HepG2 (cell line): ENCODE measurements at regions not wholly inside any gene's neighbourhood (a gene's known extent, or its start where the extent isn't known, plus 50 kb on each side); places are given as distances from the start of the nearest gene placed in this dataset.

Experiments used
- ATAC-seq: fragments of 200-7000 bp; cut with Tn5 transposase; 3 replicates; pipeline ENCODE4 v1.9.1; 2020; ENCODE audit warnings: mild to moderate bottlenecking, moderate library complexity
- BruUV-seq: library from RNA; stranded (reverse); fragments of 400-500 nt; replicated peaks from 2 replicates; lab custom pipeline; 2021; lab: Mats Ljungman, UMichigan
- CTCF ChIA-PET: fragments of 300-600 bp; formaldehyde crosslinking; extraction: SDS; loops from one replicate; lab custom pipeline; 2021; ENCODE audit warnings: low total read pairs, inconsistent platforms, low intra/inter-chr PET ratio; lab: Yijun Ruan, JAX
- POLR2A ChIA-PET: fragments of 350-600 bp; sonication (Branson Sonifier 250); formaldehyde crosslinking; loops from one replicate; lab custom pipeline; 2020; ENCODE audit warnings: antibody characterized with exemption, inconsistent platforms; lab: Yijun Ruan, JAX
- DNase-seq: peaks from one replicate; pipeline ENCODE4 v3.0.0-alpha.2; 2015; ENCODE audit warnings: low spot score
- FAIRE-seq: peaks from 3 replicates; lab custom pipeline; 2011; peaks lifted over from hg19 to GRCh38; lab: Jason Lieb, UNC
- H2AFZ ChIP-seq: one replicate; pipeline ENCODE4 v1.6.1; 2011; ENCODE audit warnings: low read length, inconsistent platforms
- H3K27ac ChIP-seq: fragments of 300-600 bp; 3 replicates; pipeline ENCODE4 v1.8.0; 2011; ENCODE audit warnings: mixed run types, mild to moderate bottlenecking, mixed read lengths, low read length, inconsistent platforms; ENCODE audit not compliant: insufficient read depth; ENCODE audit errors: extremely low read length
- H3K27me3 ChIP-seq, 2 experiments: fragments of 200-600 bp in 1 of 2; 2 replicates in 1 of 2; 3 replicates in 1 of 2; pipeline versions ENCODE4 v1.6.0 to v1.8.0; 2011; ENCODE audit warnings: low read length in 2 of 2, mild to moderate bottlenecking in 2 of 2, moderate library complexity in 2 of 2, inconsistent platforms in 1 of 2; ENCODE audit not compliant: insufficient read depth in 2 of 2, control insufficient read depth in 1 of 2
- H3K36me3 ChIP-seq, 2 experiments: fragments of 200-600 bp in 1 of 2; replicated peaks in 1 of 2; 2 replicates in 1 of 2; 3 replicates in 1 of 2; pipeline versions ENCODE4 v1.5.1 to v1.8.0; 2011; ENCODE audit warnings: low read length in 2 of 2, inconsistent platforms in 1 of 2; ENCODE audit not compliant: insufficient read depth in 2 of 2, control insufficient read depth in 1 of 2
- H3K4me1 ChIP-seq: 2 replicates; pipeline ENCODE4 v1.5.1; 2012; ENCODE audit warnings: low read length, inconsistent platforms; ENCODE audit not compliant: insufficient read depth
- H3K4me2 ChIP-seq: 2 replicates; pipeline ENCODE4 v1.6.0; 2011; ENCODE audit warnings: low read depth, low read length, inconsistent platforms
- H3K4me3 ChIP-seq, 3 experiments: fragments of 200-600 bp in 1 of 3; sonication (generic), shearing (Covaris generic) in 1 of 3; replicated peaks in 1 of 3; 2 replicates each; pipeline ENCODE4 v1.5.1; 2011 to 2016; ENCODE audit warnings: low read length in 3 of 3, inconsistent platforms in 2 of 3, low read depth in 2 of 3, mild to moderate bottlenecking in 2 of 3, control low read depth in 1 of 3, mixed read lengths in 1 of 3; ENCODE audit not compliant: insufficient read depth in 1 of 3
- H3K79me2 ChIP-seq: one replicate; pipeline ENCODE4 v1.6.1; 2011; ENCODE audit warnings: low read length, inconsistent platforms; ENCODE audit not compliant: insufficient read depth
- H3K9ac ChIP-seq: 2 replicates; pipeline ENCODE4 v1.6.0; 2011; ENCODE audit warnings: mild to moderate bottlenecking, low read depth, low read length, inconsistent platforms; ENCODE audit not compliant: insufficient read depth
- H3K9me3 ChIP-seq: 2 replicates; pipeline ENCODE4 v1.5.1; 2012; ENCODE audit warnings: mild to moderate bottlenecking, low read length
- H4K20me1 ChIP-seq: 2 replicates; pipeline ENCODE4 v1.6.0; 2011; ENCODE audit warnings: inconsistent platforms, mild to moderate bottlenecking, low read length, moderate library complexity; ENCODE audit not compliant: insufficient read depth
- KAT2B ChIP-seq: fragments of 150-350 bp; IDR thresholded peaks from 2 replicates; pipeline ENCODE4 v1.6.1; 2014; ENCODE audit warnings: low read depth, low read length, borderline replicate concordance
- NR1H2 ChIP-seq: sonication (generic); formaldehyde crosslinking; IDR thresholded peaks from 2 replicates; pipeline ENCODE4 v1.8.1; 2022; ENCODE audit warnings: low read depth, missing genetic modification reagents, borderline replicate concordance
- PTBP1 ChIP-seq: fragments of 200-400 bp; formaldehyde crosslinking; IDR thresholded peaks from 2 replicates; pipeline ENCODE4 v1.6.1; 2018; ENCODE audit warnings: low read length, low read depth; ENCODE audit not compliant: poor library complexity, severe bottlenecking
- RARA ChIP-seq: IDR thresholded peaks from 2 replicates; pipeline ENCODE4 v1.6.1; 2016; ENCODE audit warnings: missing genetic modification reagents, missing compliant biosample characterization
- SKI ChIP-seq: fragments of 450-650 bp; IDR thresholded peaks from one replicate; pipeline ENCODE4 v1.6.1; 2018; ENCODE audit warnings: mild to moderate bottlenecking; ENCODE audit not compliant: partially characterized antibody
- ZBTB3 ChIP-seq: sonication (generic); formaldehyde crosslinking; IDR thresholded peaks from 2 replicates; pipeline ENCODE4 v1.4.0; 2020; ENCODE audit warnings: low read depth, mild to moderate bottlenecking, moderate library complexity, missing genetic modification reagents, borderline replicate concordance
- ZNF232 ChIP-seq: sonication (generic); formaldehyde crosslinking; IDR thresholded peaks from 2 replicates; pipeline ENCODE4 v1.4.0; 2020; ENCODE audit warnings: missing genetic modification reagents, borderline replicate concordance
- WGBS: methylation state at CpG from one replicate; pipeline ENCODE4 v1.1.6; 2017; ENCODE audit warnings: low lambda C conversion rate; 5-methylcytosine and 5-hydroxymethylcytosine counted together
- in situ Hi-C: cut with HindIII; loops from 2 replicates; pipeline ENCODE4 v1.10.0; 2017; ENCODE audit warnings: low pct_unique_long_range_greater_than_20kb; ENCODE audit not compliant: extremely low pct_ligation_motif_present
- intact Hi-C: fragments of 100-400 bp; cut with micrococcal nuclease; formaldehyde crosslinking; loops from one replicate; pipeline ENCODE4 v1.10.0; 2022; ENCODE audit not compliant: unreplicated experiment
- TF ChIP-seq, protein P1 (sequence below): sonication (generic); formaldehyde crosslinking; IDR thresholded peaks from 2 replicates; pipeline ENCODE4 v1.8.0; 2022; ENCODE audit warnings: missing genetic modification reagents, mild to moderate bottlenecking, inconsistent platforms, borderline replicate concordance
- TF ChIP-seq, protein P2 (sequence below): sonication (generic); formaldehyde crosslinking; IDR thresholded peaks from 2 replicates; pipeline ENCODE4 v1.4.0; 2020; ENCODE audit warnings: missing genetic modification reagents
- TF ChIP-seq, protein P3 (sequence below): sonication (generic); formaldehyde crosslinking; IDR thresholded peaks from 2 replicates; pipeline ENCODE4 v1.4.0; 2020; ENCODE audit warnings: missing genetic modification reagents, low read depth, mild to moderate bottlenecking, borderline replicate concordance
- TF ChIP-seq, protein P4 (sequence below): sonication (generic); formaldehyde crosslinking; IDR thresholded peaks from 2 replicates; pipeline ENCODE4 v1.4.0; 2020; ENCODE audit warnings: low read depth, mild to moderate bottlenecking, missing genetic modification reagents
- TF ChIP-seq, protein P5 (sequence below): sonication (generic); formaldehyde crosslinking; IDR thresholded peaks from 2 replicates; pipeline ENCODE4 v1.4.0; 2020; ENCODE audit warnings: missing genetic modification reagents

DNA sequence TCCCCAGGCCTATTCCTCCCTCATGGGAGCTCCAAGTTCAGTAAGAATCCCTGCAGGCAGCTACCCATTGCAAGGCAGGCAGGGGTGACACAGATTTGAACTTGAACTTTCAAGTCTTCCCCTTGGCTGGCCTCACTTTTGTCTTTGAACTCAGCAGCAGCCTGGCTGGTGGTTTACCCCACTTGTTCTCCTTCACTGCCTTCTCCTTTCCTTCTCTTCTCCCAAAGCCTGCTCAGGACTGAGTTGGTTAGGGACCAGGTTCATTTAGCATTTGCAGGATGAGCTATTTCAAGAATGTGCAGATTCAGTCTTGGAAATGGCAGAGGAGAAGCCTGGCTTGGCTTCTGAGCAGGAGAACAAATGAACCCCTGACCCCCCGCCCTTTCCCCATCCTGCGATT lies 67.7 kb upstream of the TBX3 start:
- intact Hi-C loops: no loop called here
- no peak overlapping the region for H2AFZ ChIP-seq
- DNase-seq (no peak), FAIRE-seq (no peak)
- H3K9me3 ChIP-seq: no peaks in the 10 kb centered on the region
- 98% methylated on average over 2 of the region's 2 CpGs for WGBS
- H3K27ac ChIP-seq: no peak overlapping the region
- no TSS peak for BruUV-seq
- H3K4me3 ChIP-seq: no peak overlapping the region
- TF ChIP-seq SKI (peak; percentile 61), RARA (peak; percentile 60; the same call in 1 of the 2 replicates), ZBTB3 (CRISPR knock-in tag) (no peak), NR1H2 (no peak)
- TF ChIP-seq, all 625 proteins: peak for 2
- CTCF ChIA-PET: no interaction called here
- Histone ChIP-seq H3K4me1 (peaks cover 16% of the 10 kb centered on the region; the same call in 1 of the 2 replicates), H4K20me1 (no peaks in the 10 kb centered on the region), H3K4me2 (no peak overlapping the region), H3K36me3 (no peaks in the 10 kb centered on the region), H3K27me3 (no peaks in the 10 kb centered on the region), H3K79me2 (no peaks in the 10 kb centered on the region), H3K9ac (no peak overlapping the region)
- no peak for ATAC-seq
- in situ Hi-C loops: no loop called here
- POLR2A ChIA-PET: no interaction called here

DNA sequence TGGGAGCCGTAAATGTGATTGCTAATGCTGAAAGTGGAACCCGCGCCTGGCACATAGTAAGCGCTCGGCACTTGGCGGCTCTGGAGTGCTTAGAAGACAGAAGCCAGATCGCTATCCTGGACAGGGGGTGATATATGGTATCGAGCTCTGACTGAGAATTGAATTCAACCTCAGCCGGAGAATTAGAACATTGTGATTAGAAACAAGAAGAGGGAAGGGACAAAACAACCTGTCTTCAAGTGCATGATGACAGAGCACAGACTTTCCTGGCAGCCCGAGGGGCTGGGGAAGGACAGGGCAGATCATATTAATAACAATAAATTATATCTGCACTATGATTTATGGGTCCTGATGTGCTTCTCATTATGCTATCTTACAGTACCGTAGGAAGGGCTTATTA lies 66.9 kb upstream of the TBX3 start:
- H4K20me1 ChIP-seq: no peaks in the 10 kb centered on the region
- no peak overlapping the region for H2AFZ ChIP-seq
- peaks cover 23% of the 10 kb centered on the region; the same call in 1 of the 2 replicates for H3K4me1 ChIP-seq
- POLR2A ChIA-PET: no interaction called here
- no peak overlapping the region for H3K4me2 ChIP-seq
- no peak overlapping the region for H3K27ac ChIP-seq
- intact Hi-C loops: no loop called here
- in situ Hi-C loops: no loop called here
- no peak overlapping the region for H3K4me3 ChIP-seq
- CTCF ChIA-PET: no interaction called here
- no TSS peak for BruUV-seq
- no peak overlapping the region for H3K9ac ChIP-seq
- no peaks in the 10 kb centered on the region for H3K9me3 ChIP-seq
- H3K79me2 ChIP-seq: no peaks in the 10 kb centered on the region
- FAIRE-seq (no peak), ATAC-seq (no peak), DNase-seq (no peak)
- WGBS: 87% methylated on average over 11 of the region's 11 CpGs
- no peaks in the 10 kb centered on the region for H3K36me3 ChIP-seq
- no peaks in the 10 kb centered on the region for H3K27me3 ChIP-seq
- TF ChIP-seq, protein P1, sequence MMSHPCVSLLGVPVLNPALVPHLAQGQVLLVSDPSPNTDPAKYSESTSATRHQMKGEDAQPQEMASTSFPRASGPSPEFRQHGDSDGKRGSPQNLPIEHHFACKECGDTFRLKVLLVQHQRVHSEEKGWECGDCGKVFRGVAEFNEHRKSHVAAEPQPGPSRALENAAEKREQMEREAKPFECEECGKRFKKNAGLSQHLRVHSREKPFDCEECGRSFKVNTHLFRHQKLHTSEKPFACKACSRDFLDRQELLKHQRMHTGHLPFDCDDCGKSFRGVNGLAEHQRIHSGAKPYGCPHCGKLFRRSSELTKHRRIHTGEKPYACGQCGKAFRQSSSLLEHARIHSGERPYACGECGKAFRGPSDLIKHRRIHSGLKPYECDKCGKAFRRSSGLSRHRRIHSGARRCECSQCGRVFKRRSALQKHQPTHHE (CRISPR knock-in tag): no peak
- TF ChIP-seq, protein P2, sequence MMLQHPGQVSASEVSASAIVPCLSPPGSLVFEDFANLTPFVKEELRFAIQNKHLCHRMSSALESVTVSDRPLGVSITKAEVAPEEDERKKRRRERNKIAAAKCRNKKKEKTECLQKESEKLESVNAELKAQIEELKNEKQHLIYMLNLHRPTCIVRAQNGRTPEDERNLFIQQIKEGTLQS (CRISPR knock-in tag): no peak
- TF ChIP-seq, protein P3, sequence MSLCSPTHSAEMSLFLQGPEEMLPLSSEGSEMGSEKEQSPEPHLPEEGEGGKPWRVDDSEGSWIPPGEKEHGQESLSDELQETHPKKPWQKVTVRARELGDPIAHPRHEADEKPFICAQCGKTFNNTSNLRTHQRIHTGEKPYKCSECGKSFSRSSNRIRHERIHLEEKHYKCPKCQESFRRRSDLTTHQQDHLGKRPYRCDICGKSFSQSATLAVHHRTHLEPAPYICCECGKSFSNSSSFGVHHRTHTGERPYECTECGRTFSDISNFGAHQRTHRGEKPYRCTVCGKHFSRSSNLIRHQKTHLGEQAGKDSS (CRISPR knock-in tag): no peak
- TF ChIP-seq, protein P4, sequence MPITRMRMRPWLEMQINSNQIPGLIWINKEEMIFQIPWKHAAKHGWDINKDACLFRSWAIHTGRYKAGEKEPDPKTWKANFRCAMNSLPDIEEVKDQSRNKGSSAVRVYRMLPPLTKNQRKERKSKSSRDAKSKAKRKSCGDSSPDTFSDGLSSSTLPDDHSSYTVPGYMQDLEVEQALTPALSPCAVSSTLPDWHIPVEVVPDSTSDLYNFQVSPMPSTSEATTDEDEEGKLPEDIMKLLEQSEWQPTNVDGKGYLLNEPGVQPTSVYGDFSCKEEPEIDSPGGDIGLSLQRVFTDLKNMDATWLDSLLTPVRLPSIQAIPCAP: no peak
- TF ChIP-seq KAT2B: no peak
- TF ChIP-seq, protein P5, sequence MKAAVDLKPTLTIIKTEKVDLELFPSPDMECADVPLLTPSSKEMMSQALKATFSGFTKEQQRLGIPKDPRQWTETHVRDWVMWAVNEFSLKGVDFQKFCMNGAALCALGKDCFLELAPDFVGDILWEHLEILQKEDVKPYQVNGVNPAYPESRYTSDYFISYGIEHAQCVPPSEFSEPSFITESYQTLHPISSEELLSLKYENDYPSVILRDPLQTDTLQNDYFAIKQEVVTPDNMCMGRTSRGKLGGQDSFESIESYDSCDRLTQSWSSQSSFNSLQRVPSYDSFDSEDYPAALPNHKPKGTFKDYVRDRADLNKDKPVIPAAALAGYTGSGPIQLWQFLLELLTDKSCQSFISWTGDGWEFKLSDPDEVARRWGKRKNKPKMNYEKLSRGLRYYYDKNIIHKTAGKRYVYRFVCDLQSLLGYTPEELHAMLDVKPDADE: no peak
- TF ChIP-seq ZNF232 (CRISPR knock-in tag): no peak
- TF ChIP-seq PTBP1: no peak
